ENCODE measurements at regions not wholly inside any gene's neighbourhood (a gene's known extent, or its start where the extent isn't known, plus 50 kb on each side); places are given as distances from the start of the nearest gene placed in this dataset.
"Not testable (repeated sequence)": the region's sequence is repeated elsewhere in the genome, so short reads cannot be mapped to it uniquely, and the experiment has no call there.

- intact Hi-C loops (cut with micrococcal nuclease), result not testable (repeated sequence)
Measured at GRCh38 chr4:86478151-86478550, 116.0 kb upstream of the PTPN13 start.

- intact Hi-C loops (cut with micrococcal nuclease), result no loop called here
Measured at GRCh38 chr4:86481440-86481839, 112.7 kb upstream of the PTPN13 start.

- intact Hi-C loops (cut with micrococcal nuclease), result no loop called here
Measured at GRCh38 chr4:86482306-86483172, 111.6 kb upstream of the PTPN13 start.

- intact Hi-C loops (cut with micrococcal nuclease), result no loop called here
Measured at GRCh38 chr4:86483173-86483490, 111.0 kb upstream of the PTPN13 start.

- intact Hi-C loops (cut with micrococcal nuclease), result no loop called here
Measured at GRCh38 chr4:86483773-86484172, 110.3 kb upstream of the PTPN13 start.

- intact Hi-C loops (cut with micrococcal nuclease), result no loop called here
Measured at GRCh38 chr4:86484241-86484640, 109.9 kb upstream of the PTPN13 start.

GRCh38 chr4:86487738-86488348 is 106.3 kb upstream of the PTPN13 start:
- intact Hi-C loops (cut with micrococcal nuclease), result no loop called here

GRCh38 chr4:86493460-86493859 is 100.7 kb upstream of the PTPN13 start:
- intact Hi-C loops (cut with micrococcal nuclease), result loop anchor here (10.0 kb wide), 1 partner anchor 741 kb away; no protein-coding TSS in a partner anchor

GRCh38 chr4:86496094-86497080 is 97.7 kb upstream of the PTPN13 start:
- intact Hi-C loops (cut with micrococcal nuclease), result loop anchor here (1.0 to 10.0 kb wide), 3 partner anchors 399 to 738 kb away; no protein-coding TSS in a partner anchor

GRCh38 chr4:86497131-86497530 is 97.0 kb upstream of the PTPN13 start:
- intact Hi-C loops (cut with micrococcal nuclease), result loop anchor here (5.0 to 10.0 kb wide), 2 partner anchors 605 to 738 kb away; no protein-coding TSS in a partner anchor

- intact Hi-C loops (cut with micrococcal nuclease), result loop anchor here (5.0 to 10.0 kb wide), 2 partner anchors 604 to 737 kb away; no protein-coding TSS in a partner anchor
Measured at GRCh38 chr4:86497980-86498862, 95.9 kb upstream of the PTPN13 start.

- intact Hi-C loops (cut with micrococcal nuclease), result loop anchor here (5.0 to 10.0 kb wide), 2 partner anchors 603 to 736 kb away; no protein-coding TSS in a partner anchor
Measured at GRCh38 chr4:86498863-86499166, 95.3 kb upstream of the PTPN13 start.

GRCh38 chr4:86500527-86500926 is 93.6 kb upstream of the PTPN13 start:
- intact Hi-C loops (cut with micrococcal nuclease), result no loop called here

GRCh38 chr4:86502081-86502480 is 92.0 kb upstream of the PTPN13 start:
- intact Hi-C loops (cut with micrococcal nuclease), result no loop called here

GRCh38 chr4:86506591-86506990 is 87.5 kb upstream of the PTPN13 start:
- intact Hi-C loops (cut with micrococcal nuclease), result no loop called here

- intact Hi-C loops (cut with micrococcal nuclease), result no loop called here
Measured at GRCh38 chr4:86508436-86508835, 85.7 kb upstream of the PTPN13 start.

GRCh38 chr4:86511590-86511989 is 82.5 kb upstream of the PTPN13 start:
- intact Hi-C loops (cut with micrococcal nuclease), result no loop called here

- intact Hi-C loops (cut with micrococcal nuclease), result no loop called here
Measured at GRCh38 chr4:86512631-86513030, 81.5 kb upstream of the PTPN13 start.

- intact Hi-C loops (cut with micrococcal nuclease), result not testable (repeated sequence)
Measured at GRCh38 chr4:86515963-86516362, 78.2 kb upstream of the PTPN13 start.

- intact Hi-C loops (cut with micrococcal nuclease), result no loop called here
Measured at GRCh38 chr4:86521373-86521969, 72.6 kb upstream of the PTPN13 start.
